H9 (cell line): ENCODE measurements at regions not wholly inside any gene's neighbourhood (a gene's known extent, or its start where the extent isn't known, plus 50 kb on each side); places are given as distances from the start of the nearest gene placed in this dataset.

Experiments
- DNase-seq: peaks from one replicate; pipeline ENCODE4 v3.0.0-alpha.2; 2017
- H2AFZ ChIP-seq: one replicate; pipeline ENCODE4 v1.6.1; 2013; ENCODE audit warnings: mild to moderate bottlenecking, low read length, control low read depth, moderate library complexity
- H2AK5ac ChIP-seq: 2 replicates; pipeline ENCODE4 v1.6.1; 2013; ENCODE audit warnings: low read length, control low read depth, mixed read lengths; ENCODE audit not compliant: insufficient read length
- H2BK120ac ChIP-seq: one replicate; pipeline ENCODE4 v1.6.1; 2013; ENCODE audit warnings: low read depth, mild to moderate bottlenecking, low read length, control low read depth, inconsistent platforms; ENCODE audit not compliant: poor library complexity, severe bottlenecking
- H2BK12ac ChIP-seq: 2 replicates; pipeline ENCODE4 v1.6.1; 2013; ENCODE audit warnings: low read length, control low read depth, mixed read lengths, low read depth; ENCODE audit not compliant: insufficient read length
- H2BK15ac ChIP-seq: 2 replicates; pipeline ENCODE4 v1.6.1; 2013; ENCODE audit warnings: low read depth, low read length, control low read depth
- H2BK20ac ChIP-seq: one replicate; pipeline ENCODE4 v1.6.1; 2013; ENCODE audit warnings: low read depth, mild to moderate bottlenecking, low read length, control low read depth, inconsistent platforms; ENCODE audit not compliant: poor library complexity, severe bottlenecking
- H2BK5ac ChIP-seq: 2 replicates; pipeline ENCODE4 v1.6.1; 2013; ENCODE audit warnings: low read length, control low read depth, mixed read lengths; ENCODE audit not compliant: insufficient read length
- H3K14ac ChIP-seq: 2 replicates; pipeline ENCODE4 v1.6.1; 2013; ENCODE audit warnings: low read length, control low read depth; ENCODE audit not compliant: insufficient read depth
- H3K18ac ChIP-seq: 2 replicates; pipeline ENCODE4 v1.6.1; 2013; ENCODE audit warnings: low read depth, mild to moderate bottlenecking, mixed read lengths, low read length, control low read depth; ENCODE audit not compliant: insufficient read length
- H3K23ac ChIP-seq: 2 replicates; pipeline ENCODE4 v1.6.1; 2013; ENCODE audit warnings: low read length, control low read depth, mixed read lengths, low read depth; ENCODE audit not compliant: insufficient read length
- H3K23me2 ChIP-seq: 2 replicates; pipeline ENCODE4 v1.6.1; 2013; ENCODE audit warnings: low read depth, mild to moderate bottlenecking, mixed read lengths, low read length, control low read depth; ENCODE audit not compliant: insufficient read length, poor library complexity, severe bottlenecking
- H3K27ac ChIP-seq: 2 replicates; pipeline ENCODE4 v1.5.1; 2013; ENCODE audit warnings: low read length, control low read depth, mixed read lengths, low read depth; ENCODE audit not compliant: insufficient read length
- H3K27me3 ChIP-seq: 2 replicates; pipeline ENCODE4 v1.6.1; 2013; ENCODE audit warnings: low read length, control low read depth, inconsistent platforms; ENCODE audit not compliant: insufficient read depth
- H3K4ac ChIP-seq: 2 replicates; pipeline ENCODE4 v1.6.1; 2013; ENCODE audit warnings: low read depth, mild to moderate bottlenecking, control low read depth, inconsistent platforms, low read length, moderate library complexity
- H3K4me1 ChIP-seq: 2 replicates; pipeline ENCODE4 v1.6.1; 2013; ENCODE audit warnings: low read length, control low read depth, inconsistent platforms; ENCODE audit not compliant: insufficient read depth
- H3K4me2 ChIP-seq: 2 replicates; pipeline ENCODE4 v1.6.1; 2013; ENCODE audit warnings: low read length, control low read depth, mixed read lengths; ENCODE audit not compliant: insufficient read length, insufficient read depth
- H3K56ac ChIP-seq: 2 replicates; pipeline ENCODE4 v1.6.1; 2013; ENCODE audit warnings: low read depth, mild to moderate bottlenecking, mixed read lengths, low read length, control low read depth; ENCODE audit not compliant: insufficient read length
- H3K79me1 ChIP-seq: 2 replicates; pipeline ENCODE4 v1.6.1; 2013; ENCODE audit warnings: low read depth, mild to moderate bottlenecking, moderate library complexity, low read length, control low read depth, inconsistent platforms; ENCODE audit not compliant: insufficient read depth, poor library complexity, severe bottlenecking
- H3K79me2 ChIP-seq: 2 replicates; pipeline ENCODE4 v1.6.1; 2013; ENCODE audit warnings: low read length, control low read depth, inconsistent platforms; ENCODE audit not compliant: insufficient read depth
- H3K9ac ChIP-seq: 2 replicates; pipeline ENCODE4 v1.6.1; 2013; ENCODE audit warnings: low read length, control low read depth, mixed read lengths; ENCODE audit not compliant: insufficient read length; ENCODE audit errors: extremely low read depth
- H3K9me3 ChIP-seq: one replicate; pipeline ENCODE4 v1.6.1; 2013; ENCODE audit warnings: low read depth, low read length, inconsistent platforms; ENCODE audit not compliant: control insufficient read depth
- H3T11ph ChIP-seq: one replicate; pipeline ENCODE4 v1.6.1; 2013; ENCODE audit warnings: mild to moderate bottlenecking, low read length, control low read depth, inconsistent platforms
- H4K20me1 ChIP-seq: one replicate; pipeline ENCODE4 v1.6.1; 2013; ENCODE audit not compliant: control insufficient read depth, insufficient read length, insufficient read depth
- H4K5ac ChIP-seq: 2 replicates; pipeline ENCODE4 v1.6.1; 2013; ENCODE audit warnings: low read depth, mild to moderate bottlenecking, mixed read lengths, low read length, control low read depth; ENCODE audit not compliant: insufficient read length
- H4K8ac ChIP-seq: replicated peaks from 2 replicates; pipeline ENCODE4 v1.6.1; 2013; ENCODE audit warnings: low read length, control low read depth, mixed read lengths, low read depth; ENCODE audit not compliant: insufficient read length
- H4K91ac ChIP-seq: 2 replicates; pipeline ENCODE4 v1.6.1; 2013; ENCODE audit warnings: low read depth, mild to moderate bottlenecking, moderate library complexity, mixed read lengths, low read length, control low read depth; ENCODE audit not compliant: insufficient read length
- H3K27ac Mint-ChIP-seq, 3 experiments: 2 replicates in 2 of 3; 3 replicates in 1 of 3; pipeline ENCODE4 v1.8.0; 2020 to 2021; ENCODE audit warnings: mixed read lengths in 3 of 3, mild to moderate bottlenecking in 1 of 3, moderate library complexity in 1 of 3
- H3K27me3 Mint-ChIP-seq: 2 replicates; pipeline ENCODE4 v1.8.0; 2021; ENCODE audit warnings: low read depth, mild to moderate bottlenecking, moderate library complexity, mixed read lengths
- H3K36me3 Mint-ChIP-seq, 3 experiments: 2 replicates in 2 of 3; 3 replicates in 1 of 3; pipeline ENCODE4 v1.8.0; 2020 to 2021; ENCODE audit warnings: low read depth in 3 of 3, mixed read lengths in 3 of 3; ENCODE audit not compliant: insufficient read depth in 1 of 3
- H3K4me1 Mint-ChIP-seq, 2 experiments: 2 replicates each; pipeline ENCODE4 v1.8.0; 2020; ENCODE audit warnings: mixed read lengths in 2 of 2
- H3K4me3 Mint-ChIP-seq, 2 experiments: 2 replicates in 1 of 2; 3 replicates in 1 of 2; pipeline ENCODE4 v1.8.0; 2020 to 2021; ENCODE audit warnings: mild to moderate bottlenecking in 2 of 2, mixed read lengths in 2 of 2, moderate library complexity in 1 of 2
- H3K9me3 Mint-ChIP-seq, 2 experiments: 2 replicates in 1 of 2; 3 replicates in 1 of 2; pipeline ENCODE4 v1.8.0; 2020; ENCODE audit warnings: mild to moderate bottlenecking in 2 of 2, mixed read lengths in 2 of 2, moderate library complexity in 1 of 2
- CTCF ChIP-seq: fragments of 200-600 bp; sonication (generic); conservative IDR thresholded peaks from 3 replicates; pipeline ENCODE4 v1.8.0; 2021; ENCODE audit warnings: antibody characterized with exemption, mild to moderate bottlenecking
- WGBS: extraction: QIAGEN DNeasy Blood & Tissue Kit; methylation state at CpG from one replicate; pipeline ENCODE4 v1.1.7; 2013; ENCODE audit warnings: missing lambda C conversion rate, low lambda C conversion rate, mixed read lengths; ENCODE audit not compliant: insufficient read length; ENCODE audit errors: extremely low coverage; 5-methylcytosine and 5-hydroxymethylcytosine counted together

DNA sequence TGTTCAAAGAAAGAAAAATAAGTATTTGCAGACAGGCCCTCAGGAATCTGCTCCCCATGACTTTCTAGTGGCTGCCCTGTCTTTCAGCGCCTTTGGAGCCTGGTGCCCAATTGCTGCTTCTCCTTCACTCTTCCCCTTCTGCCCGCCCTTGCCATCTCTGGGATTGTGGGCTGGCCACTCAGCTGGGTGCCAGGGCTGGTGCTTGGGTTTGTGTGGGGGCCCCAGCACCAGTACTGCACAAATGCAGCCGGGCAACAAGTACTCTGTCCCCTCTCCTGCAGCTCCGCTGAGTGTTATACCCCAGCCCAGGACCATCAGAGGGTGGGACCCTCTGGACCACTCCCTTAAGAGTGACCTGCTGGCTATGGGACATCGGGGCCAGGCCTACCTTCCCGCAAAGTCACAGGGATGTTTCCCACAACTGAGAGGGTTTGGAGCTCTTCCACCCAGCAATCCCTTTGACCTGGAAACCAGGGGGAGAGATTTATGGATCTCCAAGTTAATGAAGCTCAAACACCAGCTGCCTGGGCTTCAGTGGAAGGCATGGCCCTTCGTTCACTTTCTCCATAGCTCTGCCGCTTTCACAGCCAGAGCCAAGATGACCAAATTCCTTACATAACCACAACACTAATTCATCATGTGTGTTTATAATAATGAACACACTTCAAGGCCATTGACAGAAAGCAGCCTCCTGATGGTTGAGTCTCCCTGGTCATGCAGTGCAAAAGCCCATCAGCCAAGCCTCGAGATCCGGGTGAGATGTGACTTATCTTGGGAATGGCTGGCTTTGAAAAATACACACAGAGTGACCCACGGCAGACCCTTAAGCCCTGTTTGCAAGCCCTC is 313.9 kb upstream of the ZNF32 start:
- no peaks in the 10 kb centered on the region for H3K4me1 ChIP-seq
- no peak overlapping the region for H3K27ac ChIP-seq
- Mint-ChIP-seq H3K27me3 (peaks cover 6% of the 10 kb centered on the region), H3K4me3 (no peak overlapping the region), H3K36me3 (no peaks in the 10 kb centered on the region; a peak in 2 of 7 replicates), H3K9me3 (no peaks in the 10 kb centered on the region; a peak in 3 of 5 replicates), H3K27ac (no peak overlapping the region), H3K4me1 (no peaks in the 10 kb centered on the region)
- no peak overlapping the region for H2BK12ac ChIP-seq
- no peak overlapping the region for H3K18ac ChIP-seq
- no peak overlapping the region for H2BK15ac ChIP-seq
- no peaks in the 10 kb centered on the region for H3K79me1 ChIP-seq
- H2BK20ac ChIP-seq, result no peak overlapping the region
- H2BK5ac ChIP-seq, result no peak overlapping the region
- no peak overlapping the region for H4K8ac ChIP-seq
- no CpG with 5 or more reads among the region's 11 CpGs for WGBS
- H3K4ac ChIP-seq, result no peak overlapping the region
- H3K9ac ChIP-seq, result no peak overlapping the region
- no peak for TF ChIP-seq CTCF
- H4K20me1 ChIP-seq, result no peaks in the 10 kb centered on the region
- no peak overlapping the region for H2BK120ac ChIP-seq
- no peaks in the 10 kb centered on the region for H3K27me3 ChIP-seq
- no peak overlapping the region for H3K23ac ChIP-seq
- H4K5ac ChIP-seq, result no peak overlapping the region
- no peaks in the 10 kb centered on the region for H3K79me2 ChIP-seq
- DNase-seq, result no peak
- H2AK5ac ChIP-seq, result no peak overlapping the region
- H3K56ac ChIP-seq, result no peak overlapping the region
- H3K9me3 ChIP-seq, result no peaks in the 10 kb centered on the region
- H2AFZ ChIP-seq, result no peak overlapping the region
- no peak overlapping the region for H3T11ph ChIP-seq
- no peaks in the 10 kb centered on the region for H3K23me2 ChIP-seq
- no peak overlapping the region for H3K14ac ChIP-seq
- no peak overlapping the region for H3K4me2 ChIP-seq
- H4K91ac ChIP-seq, result no peak overlapping the region
